Panc1 (cell line): ENCODE measurements at regions not wholly inside any gene's neighbourhood (a gene's known extent, or its start where the extent isn't known, plus 50 kb on each side); places are given as distances from the start of the nearest gene placed in this dataset.

Source experiments
- ATAC-seq: fragments of 200-7000 bp; cut with Tn5 transposase; 2 replicates; pipeline ENCODE4 v1.9.1; 2020; ENCODE audit warnings: mild to moderate bottlenecking, moderate library complexity
- BruUV-seq: library from RNA; stranded (reverse); fragments of 400-500 nt; replicated peaks from 2 replicates; lab custom pipeline; 2021; lab: Mats Ljungman, UMichigan
- CTCF ChIA-PET: fragments of 300-600 bp; sonication (Branson Sonifier 250); formaldehyde crosslinking; loops from one replicate; lab custom pipeline; 2022; ENCODE audit warnings: antibody characterized with exemption; lab: Charles Lee
- POLR2A ChIA-PET: fragments of 300-600 bp; sonication (Branson Sonifier 250); formaldehyde crosslinking; loops from one replicate; lab custom pipeline; 2022; ENCODE audit warnings: antibody characterized with exemption; lab: Charles Lee
- DNase-seq: peaks from one replicate; pipeline ENCODE4 v3.0.0-alpha.2; 2010; ENCODE audit warnings: low read depth, low spot score
- H3K27ac ChIP-seq: 2 replicates; pipeline ENCODE4 v1.5.1; 2011; ENCODE audit warnings: mild to moderate bottlenecking, low read length, inconsistent platforms
- H3K27me3 ChIP-seq: fragments of 200-500 bp; sonication (Bioruptor generic); 2 replicates; pipeline ENCODE4 v1.6.0; 2014; ENCODE audit warnings: low read length, inconsistent platforms; ENCODE audit not compliant: control insufficient read depth, insufficient read depth
- H3K36me3 ChIP-seq: fragments of 200-500 bp; sonication (Bioruptor generic); 2 replicates; pipeline ENCODE4 v1.5.1; 2014; ENCODE audit warnings: inconsistent platforms, mild to moderate bottlenecking, low read length, moderate library complexity; ENCODE audit not compliant: control insufficient read depth, insufficient read depth
- H3K4me1 ChIP-seq: 2 replicates; pipeline ENCODE4 v1.5.1; 2011; ENCODE audit warnings: inconsistent platforms, mild to moderate bottlenecking, low read length, moderate library complexity; ENCODE audit not compliant: control insufficient read depth, insufficient read depth
- H3K4me3 ChIP-seq, 2 experiments: 2 replicates each; pipeline ENCODE4 v1.5.1; 2011 to 2012; ENCODE audit warnings: low read depth in 2 of 2, low read length in 2 of 2, mild to moderate bottlenecking in 2 of 2, inconsistent platforms in 1 of 2, moderate library complexity in 1 of 2
- H3K9me3 ChIP-seq: fragments of 200-500 bp; sonication (Bioruptor generic); 2 replicates; pipeline ENCODE4 v1.5.1; 2014; ENCODE audit warnings: low read depth, mild to moderate bottlenecking, inconsistent platforms, low read length, moderate library complexity; ENCODE audit not compliant: control insufficient read depth, insufficient read depth
- CTCF ChIP-seq: fragments of 450-650 bp; IDR thresholded peaks from 2 replicates; pipeline ENCODE4 v1.5.1; 2017; ENCODE audit warnings: mild to moderate bottlenecking
- POLR2AphosphoS5 ChIP-seq: IDR thresholded peaks from 2 replicates; pipeline ENCODE4 v1.6.1; 2012; ENCODE audit warnings: mild to moderate bottlenecking, low read depth, low read length, moderate library complexity
- REST ChIP-seq, 2 experiments: IDR thresholded peaks; 2 replicates each; pipeline ENCODE4 v1.6.1; 2011 to 2012; ENCODE audit warnings: low read depth in 2 of 2, control low read depth in 1 of 2, low read length in 1 of 2, mild to moderate bottlenecking in 1 of 2, moderate library complexity in 1 of 2; ENCODE audit not compliant: insufficient read depth in 1 of 2
- SIN3A ChIP-seq: IDR thresholded peaks from 2 replicates; pipeline ENCODE4 v1.6.1; 2012; ENCODE audit warnings: low read depth, mild to moderate bottlenecking, low read length, moderate library complexity, borderline replicate concordance; ENCODE audit not compliant: insufficient read depth
- TCF7L2 ChIP-seq: IDR thresholded peaks from 2 replicates; pipeline ENCODE4 v1.6.1; 2011; ENCODE audit warnings: mild to moderate bottlenecking, low read depth, low read length, inconsistent platforms
- in situ Hi-C: cut with HindIII; loops from 2 replicates; pipeline ENCODE4 v1.10.0; 2016; ENCODE audit warnings: low sequenced_read_pairs, low pct_unique_long_range_greater_than_20kb
- intact Hi-C: fragments of 100-400 bp; cut with micrococcal nuclease; formaldehyde crosslinking; loops from one replicate; pipeline ENCODE4 v1.10.0; 2022; ENCODE audit not compliant: unreplicated experiment

DNA sequence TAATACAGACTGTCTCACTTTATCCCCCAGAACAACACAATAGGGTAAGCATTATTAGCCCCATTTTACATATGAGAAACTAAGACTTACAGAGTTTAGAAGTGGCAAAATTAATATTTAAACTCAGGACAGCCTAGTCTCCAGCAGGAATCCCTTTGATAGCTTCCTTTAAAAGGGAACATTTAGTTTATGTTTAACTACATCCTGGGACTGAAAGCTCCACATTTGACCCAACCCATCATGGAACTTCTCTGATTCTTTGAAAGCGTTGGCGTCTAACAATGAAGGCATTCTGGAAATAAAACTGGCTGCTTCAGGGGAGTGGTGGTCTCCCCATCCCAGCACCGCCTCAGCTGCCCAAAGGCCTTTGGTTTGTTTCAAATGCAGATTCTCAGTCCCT lies 250.6 kb upstream of the NFIA start:
- Histone ChIP-seq H3K9me3 (no peaks in the 10 kb centered on the region), H3K27ac (no peak overlapping the region), H3K4me3 (no peak overlapping the region), H3K4me1 (no peaks in the 10 kb centered on the region), H3K36me3 (no peaks in the 10 kb centered on the region), H3K27me3 (peaks cover 12% of the 10 kb centered on the region)
- no TSS peak for BruUV-seq
- ATAC-seq (no peak), DNase-seq (no peak)
- ChIA-PET CTCF (no interaction called here), POLR2A (no interaction called here)
- TF ChIP-seq TCF7L2 (no peak), SIN3A (no peak), CTCF (no peak), REST (IDR thresholded peaks at IDR 0.05; ENCODE audit: insufficient read depth in 1 of 2, low read depth in 2 of 2, low read length in 1 of 2) (no peak), POLR2AphosphoS5 (no peak)
- intact Hi-C loops (no loop called here), in situ Hi-C loops (no loop called here)

DNA sequence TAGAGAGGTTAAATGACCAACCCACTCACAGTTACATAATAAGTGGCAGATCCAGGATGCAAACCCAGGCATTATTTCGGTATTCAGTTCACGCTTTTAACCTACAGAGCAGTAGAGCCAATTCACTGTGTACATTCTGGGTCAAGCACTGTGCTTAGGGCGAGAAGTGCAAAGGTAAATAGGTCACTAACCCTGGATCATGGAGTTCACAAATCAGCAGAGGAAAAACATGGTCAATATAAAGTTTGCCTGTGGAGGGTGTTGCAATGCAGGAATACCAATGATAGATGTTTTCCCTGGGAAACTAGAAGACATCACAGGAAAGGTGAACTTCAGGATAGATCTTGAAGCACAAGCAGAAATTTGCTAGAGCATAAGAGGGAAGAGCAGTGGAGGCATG lies 253.4 kb upstream of the NFIA start:
- H3K36me3 ChIP-seq: no peaks in the 10 kb centered on the region
- DNase-seq (no peak), ATAC-seq (no peak)
- TF ChIP-seq POLR2AphosphoS5 (no peak), TCF7L2 (no peak), SIN3A (no peak), CTCF (no peak), REST (IDR thresholded peaks at IDR 0.05; ENCODE audit: insufficient read depth in 1 of 2, low read depth in 2 of 2, low read length in 1 of 2) (no peak)
- CTCF ChIA-PET: no interaction called here
- intact Hi-C loops: no loop called here
- no peaks in the 10 kb centered on the region for H3K4me1 ChIP-seq
- BruUV-seq: no TSS peak
- in situ Hi-C loops: no loop called here
- POLR2A ChIA-PET: no interaction called here
- H3K27me3 ChIP-seq: peaks cover 12% of the 10 kb centered on the region
- H3K9me3 ChIP-seq: no peaks in the 10 kb centered on the region
- no peak overlapping the region for H3K27ac ChIP-seq
- no peak overlapping the region for H3K4me3 ChIP-seq
